ENCODE measurements at regions not wholly inside any gene's neighbourhood (a gene's known extent, or its start where the extent isn't known, plus 50 kb on each side); places are given as distances from the start of the nearest gene placed in this dataset.
"Not testable (repeated sequence)": the region's sequence is repeated elsewhere in the genome, so short reads cannot be mapped to it uniquely, and the experiment has no call there.

DNA sequence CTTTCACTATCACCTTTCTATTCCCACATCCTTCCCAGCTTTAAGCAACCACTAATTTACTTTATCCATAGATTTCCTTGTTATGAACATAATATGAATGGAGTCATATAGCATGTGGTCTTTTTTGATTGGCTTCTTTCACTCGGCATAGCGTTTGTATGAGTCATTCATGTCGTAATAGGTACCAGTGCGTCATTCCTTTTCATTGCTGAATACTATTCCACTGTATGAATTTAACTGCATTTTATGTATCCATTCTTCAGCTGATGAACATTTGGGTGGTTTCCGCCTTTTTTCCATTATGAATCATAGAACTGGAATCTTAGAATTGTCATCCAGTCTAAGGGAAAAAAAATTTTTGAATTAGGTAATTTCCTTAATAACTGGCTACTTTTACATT, 411.3 kb upstream of the AUTS2 start:
- DNase-seq = no peak

DNA sequence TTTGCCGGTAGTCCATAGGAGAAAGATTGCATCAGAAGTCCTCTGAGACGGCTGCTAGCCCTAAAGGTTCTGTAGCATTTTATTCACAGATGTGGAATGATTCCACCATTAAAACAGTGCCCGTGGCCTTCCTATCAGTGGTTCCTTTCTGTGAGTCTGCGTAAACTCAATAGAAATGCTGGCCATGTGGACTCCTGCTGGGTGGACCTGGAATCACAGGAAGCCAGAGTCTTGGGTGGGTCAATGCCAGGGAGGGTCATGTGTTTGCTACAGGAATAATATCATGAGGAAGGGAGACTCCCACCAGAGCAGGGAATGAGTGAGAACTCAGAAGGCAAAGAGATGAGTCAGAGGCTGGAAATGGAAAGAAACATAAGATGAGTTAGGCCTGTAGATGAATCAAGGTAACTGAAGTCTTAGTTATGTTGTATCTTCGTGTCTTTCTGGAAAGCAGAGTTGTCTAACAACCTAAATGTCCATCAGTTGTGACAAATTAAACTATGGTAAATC, 410.4 kb upstream of the AUTS2 start:
- no peak for DNase-seq

DNA sequence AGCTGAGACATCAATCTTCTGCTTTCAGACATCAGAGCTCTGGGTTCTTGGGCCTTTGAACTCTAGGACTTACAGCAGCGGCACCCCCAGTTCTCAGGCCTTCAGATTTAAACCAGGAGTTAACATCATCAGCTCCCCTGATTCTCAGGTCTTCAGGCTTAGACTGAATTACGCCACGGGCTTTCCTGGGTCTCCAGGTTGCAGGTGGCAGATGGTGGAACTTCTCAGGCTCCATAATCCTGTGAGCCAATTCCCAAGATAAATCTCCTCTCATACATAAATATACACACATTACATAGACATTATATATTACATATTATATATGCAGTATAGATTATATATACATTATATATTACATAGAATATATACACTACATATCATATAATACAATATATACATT, 408.9 kb upstream of the AUTS2 start:
- DNase-seq = no peak

DNA sequence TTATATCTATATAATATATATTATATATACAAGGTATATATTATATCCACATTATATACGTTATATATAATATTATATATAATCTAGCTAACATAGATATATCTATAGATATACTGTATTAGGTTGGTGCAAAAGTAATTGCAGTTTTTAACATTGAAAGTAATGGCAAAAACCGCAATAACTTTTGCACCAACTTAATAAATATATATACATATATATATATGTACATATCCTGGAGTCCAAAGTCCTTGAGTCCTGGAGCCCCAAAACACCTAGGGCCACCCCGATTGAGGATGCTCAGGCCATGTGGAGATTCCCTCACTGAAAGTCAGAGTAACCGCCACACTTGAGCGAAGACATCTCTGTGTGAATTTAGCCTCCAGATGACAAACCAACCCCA, 408.2 kb upstream of the AUTS2 start:
- no peak for DNase-seq

DNA sequence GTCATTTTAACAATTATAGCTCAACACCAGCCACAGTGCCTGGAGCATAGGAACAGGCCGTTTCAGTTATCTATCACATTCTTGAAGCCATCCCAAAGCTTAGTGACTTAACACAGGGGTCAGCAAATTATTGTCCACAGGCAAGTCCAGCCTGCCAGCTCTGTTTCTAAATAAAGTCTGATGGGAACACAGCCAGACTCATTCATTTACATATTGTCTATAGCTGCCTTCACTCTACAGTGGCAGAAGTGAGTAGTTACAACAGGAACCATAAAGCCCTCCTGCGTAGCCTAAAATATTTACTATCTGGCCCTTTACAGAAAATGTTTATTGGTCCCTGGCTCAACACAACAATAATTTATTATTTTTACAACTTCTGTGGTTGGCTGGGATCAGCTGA, 407.5 kb upstream of the AUTS2 start:
- no peak for DNase-seq

DNA sequence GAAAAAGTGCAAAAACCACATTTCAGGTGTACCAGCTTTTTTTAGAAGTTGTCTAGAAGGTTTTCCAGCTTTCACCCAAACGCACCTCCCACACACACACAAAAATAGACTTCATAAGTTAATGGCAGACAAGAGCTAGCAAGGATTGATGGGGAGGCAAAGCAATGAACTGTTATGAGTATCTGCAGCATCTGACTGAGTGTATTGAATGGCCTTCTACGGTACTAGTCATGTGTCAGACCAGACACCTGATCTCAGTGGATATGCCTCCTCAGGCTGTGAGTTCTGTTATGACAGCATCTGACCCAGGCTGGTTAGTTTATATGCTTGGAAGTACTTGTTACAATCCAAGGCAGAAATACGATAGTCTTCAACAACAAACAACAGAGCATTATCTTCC, 406.1 kb upstream of the AUTS2 start:
- no peak for DNase-seq

DNA sequence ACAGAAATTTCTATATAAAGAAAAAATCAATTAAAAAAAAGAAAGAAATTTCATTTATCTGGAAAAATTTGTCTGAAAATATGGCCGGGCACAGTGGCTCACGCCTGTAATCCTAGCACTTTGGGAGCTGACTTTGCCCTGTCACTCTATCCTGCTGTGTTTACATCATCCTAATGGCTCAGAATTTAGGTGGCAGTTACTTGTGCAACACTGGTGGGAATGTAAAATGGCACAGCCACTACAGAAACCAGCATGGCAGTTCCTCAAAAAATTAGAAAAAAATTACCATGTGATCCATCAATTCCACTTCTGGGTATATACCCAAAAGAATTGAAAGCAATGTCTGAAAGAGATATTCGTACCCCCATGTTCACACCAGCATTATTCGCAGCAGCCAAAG, 405.2 kb upstream of the AUTS2 start:
- no peak for DNase-seq

DNA sequence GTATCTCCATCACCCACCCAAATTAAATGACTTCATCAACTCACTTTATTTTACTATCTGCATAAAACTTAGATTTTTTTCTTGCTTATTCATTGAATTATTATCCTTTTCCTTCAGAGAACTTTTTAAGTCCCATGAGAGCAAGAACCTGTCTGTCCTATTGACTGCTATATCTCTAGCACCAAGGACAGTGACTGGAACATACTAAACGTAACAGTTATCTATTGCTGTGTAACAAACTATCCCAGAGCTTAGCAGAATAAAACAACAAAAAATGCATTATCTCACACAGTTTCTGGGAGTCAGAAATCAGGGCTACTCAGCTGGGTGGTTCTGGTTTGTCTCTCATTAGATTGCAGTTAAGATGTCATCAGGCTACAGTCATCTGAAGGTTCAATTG, 401.7 kb upstream of the AUTS2 start:
- DNase-seq = no peak

DNA sequence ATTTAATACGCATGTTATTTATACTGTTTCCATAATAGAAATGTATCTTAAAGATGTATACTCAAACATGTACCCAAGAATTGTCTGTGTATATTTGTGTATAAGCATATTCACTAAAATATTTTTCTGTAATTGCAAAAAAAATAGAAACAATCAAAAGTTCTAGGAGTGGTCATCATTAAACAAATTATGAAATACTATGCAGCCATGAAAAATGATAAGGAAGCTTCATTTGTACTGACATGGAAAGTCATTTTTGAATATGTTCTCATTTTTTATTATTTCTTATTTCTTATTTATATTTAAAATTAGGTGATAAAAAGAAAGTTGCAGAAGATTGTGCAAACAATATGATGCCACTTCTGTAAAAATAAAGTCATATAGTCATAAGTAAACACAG, 400.0 kb upstream of the AUTS2 start:
- no peak for DNase-seq

DNA sequence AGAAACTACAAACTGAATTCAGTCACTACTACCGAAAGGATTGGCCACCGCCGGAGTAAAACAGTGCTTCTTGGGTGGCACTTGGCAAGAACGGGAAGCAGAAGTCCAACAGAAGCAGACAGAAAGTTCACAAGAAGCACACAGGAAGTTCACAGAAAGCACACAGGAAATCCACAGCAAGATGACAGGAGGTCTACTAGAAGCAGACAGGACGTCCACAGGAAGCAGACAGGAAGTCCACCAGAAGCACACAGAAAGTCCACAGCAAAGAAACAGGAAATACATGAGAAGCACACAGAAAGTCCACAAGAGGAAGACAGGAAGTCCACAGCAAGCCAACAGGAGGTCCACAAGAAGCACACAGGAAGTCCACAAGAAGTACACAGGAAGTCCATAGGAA, 399.2 kb upstream of the AUTS2 start:
- DNase-seq = no peak

DNA sequence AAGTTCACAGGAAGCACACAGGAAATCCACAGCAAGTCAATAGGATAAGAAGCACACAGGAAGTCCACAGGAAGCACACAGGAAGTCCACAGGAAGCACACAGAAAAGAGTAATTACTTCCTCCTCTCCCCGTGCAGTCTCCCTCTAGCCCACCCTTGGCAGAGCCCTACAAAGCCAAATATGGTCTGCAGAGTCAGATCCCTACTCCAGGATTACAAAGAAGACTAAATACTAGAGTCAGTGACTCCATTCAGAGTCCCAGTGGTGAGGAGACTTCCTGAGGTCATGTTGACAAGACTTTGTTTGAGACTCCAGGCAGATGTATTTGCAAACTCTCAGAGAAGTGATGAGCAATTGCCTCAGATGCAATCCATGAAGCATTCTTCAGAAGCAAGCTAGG, 398.6 kb upstream of the AUTS2 start:
- DNase-seq = no peak

DNA sequence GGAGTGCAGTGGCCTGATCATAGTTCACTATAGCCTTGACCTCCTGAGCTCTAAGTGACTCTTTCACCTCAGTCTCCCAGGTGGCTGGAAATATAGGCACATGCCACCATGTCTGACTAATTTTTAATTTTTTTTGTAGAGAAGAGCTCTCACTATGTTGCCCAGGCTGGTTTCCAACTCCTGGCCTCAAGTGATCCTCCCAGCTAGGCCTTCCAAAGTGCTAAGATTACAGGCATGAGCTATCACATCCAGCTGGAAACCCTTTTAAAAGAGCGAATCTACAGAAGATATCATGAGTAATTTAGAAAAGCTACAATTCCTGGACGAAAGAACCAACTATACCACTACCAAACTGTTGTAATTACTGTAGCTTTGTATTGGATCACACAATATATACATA, 394.4 kb upstream of the AUTS2 start:
- no peak for DNase-seq

DNA sequence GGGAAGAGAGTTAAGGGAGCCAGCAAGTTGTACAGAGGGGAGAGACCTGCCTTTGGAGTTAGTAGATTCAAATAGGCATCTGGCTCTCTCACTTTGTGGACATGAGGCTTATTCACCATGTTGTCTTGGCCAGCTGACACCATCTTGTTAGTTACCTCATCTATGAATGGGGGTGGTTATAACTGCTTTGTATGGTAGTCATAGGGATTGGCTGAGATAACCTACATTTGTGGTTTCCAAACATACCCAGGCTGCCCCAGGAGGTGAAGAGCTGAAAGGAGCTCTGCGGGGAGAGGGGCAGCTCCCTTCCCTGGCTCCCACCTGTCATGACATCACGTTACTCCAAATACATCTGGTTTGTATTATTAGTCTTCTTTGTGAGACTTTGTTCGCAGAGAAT, 393.3 kb upstream of the AUTS2 start:
- DNase-seq = no peak

DNA sequence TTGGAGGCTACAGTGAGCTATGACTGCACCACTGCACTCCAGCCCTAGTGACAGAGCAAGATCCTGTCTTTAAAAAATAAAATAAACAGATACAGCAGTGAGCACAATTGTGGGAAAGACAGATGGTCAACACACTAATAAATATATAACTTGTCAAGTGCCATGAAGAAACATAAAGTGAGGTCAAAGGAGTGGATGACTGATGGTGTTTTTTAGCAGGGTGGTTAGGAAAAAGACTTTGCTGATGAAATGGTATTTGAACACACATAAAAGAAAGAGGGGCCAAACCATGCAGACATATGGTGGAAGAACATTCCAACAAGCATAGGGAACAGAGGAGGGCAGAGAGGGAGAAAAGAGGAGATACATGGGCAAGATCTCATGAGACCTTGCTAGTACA, 392.7 kb upstream of the AUTS2 start:
- no peak for DNase-seq

DNA sequence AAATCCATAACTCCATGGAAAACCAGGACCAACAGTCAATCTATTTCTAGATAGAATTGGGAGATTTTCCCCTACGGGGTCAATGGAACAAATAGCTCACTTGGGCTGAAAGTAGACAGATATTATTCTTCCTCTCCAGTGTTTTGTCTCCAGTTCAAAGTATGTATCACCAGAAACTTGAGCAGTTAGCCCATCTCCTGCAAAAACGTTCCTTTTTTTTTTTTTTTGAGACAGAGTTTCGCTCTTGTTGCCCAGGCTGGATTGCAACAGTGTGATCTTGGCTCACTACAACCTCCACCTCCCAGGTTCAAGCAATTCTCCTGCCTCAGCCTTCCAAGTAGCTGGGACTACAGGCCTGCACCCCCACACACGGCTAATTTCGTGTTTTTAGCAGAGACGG, 390.0 kb upstream of the AUTS2 start:
- no peak for DNase-seq

DNA sequence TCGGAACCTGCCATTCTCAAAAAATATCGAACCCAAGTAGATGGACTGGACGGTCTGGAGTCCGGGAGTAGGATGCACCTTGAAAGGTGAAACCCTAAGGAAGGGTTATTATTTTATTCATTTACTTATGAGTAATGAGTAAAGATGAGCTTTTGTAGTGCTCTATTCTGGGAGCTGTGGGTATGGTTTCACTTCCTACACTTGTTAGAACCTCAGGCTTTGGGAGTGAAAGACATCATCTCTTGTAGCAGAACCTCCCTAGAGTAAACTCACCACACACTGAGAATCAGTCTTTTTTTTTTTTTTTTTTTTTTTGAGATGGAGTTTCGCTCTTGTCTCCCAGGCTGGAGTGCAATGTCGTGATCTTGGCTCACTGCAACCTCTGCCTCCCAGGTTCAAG, 389.4 kb upstream of the AUTS2 start:
- DNase-seq = no peak

DNA sequence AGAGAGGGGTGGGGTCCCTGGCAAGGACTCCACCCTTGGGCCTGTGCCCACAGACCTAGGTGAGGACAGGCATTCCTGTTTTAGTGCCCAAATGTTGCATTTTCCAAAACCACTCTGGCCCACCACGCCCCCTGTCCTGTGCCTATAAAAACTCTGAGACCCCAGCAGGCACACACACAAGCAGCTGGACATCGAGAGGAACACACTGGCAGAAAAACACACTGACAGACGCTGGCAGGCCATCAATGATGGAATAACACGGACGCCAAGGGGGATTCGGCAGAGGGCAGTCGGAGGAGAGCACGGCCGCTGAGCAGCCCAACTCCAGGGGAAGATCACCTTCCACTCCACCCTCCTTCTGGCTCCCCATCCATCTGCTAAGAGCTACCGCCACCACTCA, 386.9 kb upstream of the AUTS2 start:
- no peak for DNase-seq

DNA sequence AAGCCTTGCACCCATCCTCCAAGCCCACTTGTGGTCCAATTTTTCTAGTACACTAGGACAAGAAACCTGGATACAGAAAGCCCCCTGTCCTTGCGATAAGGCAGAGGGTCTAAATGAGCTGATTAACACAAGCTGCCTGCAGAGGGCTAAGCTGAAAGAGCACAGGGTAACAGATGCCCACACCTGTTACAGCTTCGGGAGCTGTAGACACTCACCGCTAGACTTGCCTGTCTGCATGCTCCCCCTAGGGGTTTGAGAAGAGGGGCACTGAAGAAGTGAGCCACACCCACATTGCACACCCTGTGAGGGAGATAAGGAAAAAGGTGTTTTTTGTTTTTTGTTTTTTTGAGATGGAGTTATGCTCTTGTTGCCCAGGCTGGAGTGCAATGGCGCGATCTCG, 386.5 kb upstream of the AUTS2 start:
- no peak for DNase-seq

DNA sequence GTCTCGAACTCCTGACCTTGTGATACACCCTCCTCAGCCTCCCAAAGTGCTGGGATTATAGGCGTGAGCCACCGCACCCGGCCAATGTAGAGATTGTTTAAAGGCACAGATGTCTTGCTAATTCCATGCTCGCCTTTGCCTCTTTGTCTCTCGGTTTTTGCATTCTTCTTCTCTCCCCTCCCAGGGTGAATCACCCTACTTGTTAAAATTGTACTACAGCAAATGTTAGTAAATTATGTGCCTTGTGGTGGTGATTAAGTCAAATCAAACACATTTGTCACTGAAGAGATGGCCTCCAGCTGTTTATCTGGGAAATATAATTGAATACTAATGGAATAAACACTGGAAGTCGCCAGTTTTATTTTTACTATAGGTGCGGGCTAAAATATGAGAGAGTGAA, 384.4 kb upstream of the AUTS2 start:
- no peak for DNase-seq

DNA sequence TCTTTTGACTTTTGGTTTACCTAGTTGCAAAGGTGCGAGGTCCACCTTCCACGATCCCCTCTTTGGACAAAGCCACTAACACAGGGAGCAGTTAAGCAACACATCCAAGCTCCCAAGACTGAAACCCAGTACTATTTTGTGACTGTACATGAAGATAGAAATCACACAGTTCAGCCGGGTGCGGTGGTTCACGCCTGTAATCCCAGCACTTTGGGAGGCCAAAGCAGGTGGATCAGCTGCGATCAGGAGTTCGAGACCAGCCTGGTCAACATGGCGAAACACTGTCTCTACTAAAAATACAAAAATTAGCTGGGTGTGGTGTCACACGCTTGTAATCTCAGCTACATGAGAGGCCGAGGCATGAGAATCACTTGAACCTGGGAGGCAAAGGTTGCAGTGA, 382.8 kb upstream of the AUTS2 start:
- not testable (repeated sequence) for DNase-seq

DNA sequence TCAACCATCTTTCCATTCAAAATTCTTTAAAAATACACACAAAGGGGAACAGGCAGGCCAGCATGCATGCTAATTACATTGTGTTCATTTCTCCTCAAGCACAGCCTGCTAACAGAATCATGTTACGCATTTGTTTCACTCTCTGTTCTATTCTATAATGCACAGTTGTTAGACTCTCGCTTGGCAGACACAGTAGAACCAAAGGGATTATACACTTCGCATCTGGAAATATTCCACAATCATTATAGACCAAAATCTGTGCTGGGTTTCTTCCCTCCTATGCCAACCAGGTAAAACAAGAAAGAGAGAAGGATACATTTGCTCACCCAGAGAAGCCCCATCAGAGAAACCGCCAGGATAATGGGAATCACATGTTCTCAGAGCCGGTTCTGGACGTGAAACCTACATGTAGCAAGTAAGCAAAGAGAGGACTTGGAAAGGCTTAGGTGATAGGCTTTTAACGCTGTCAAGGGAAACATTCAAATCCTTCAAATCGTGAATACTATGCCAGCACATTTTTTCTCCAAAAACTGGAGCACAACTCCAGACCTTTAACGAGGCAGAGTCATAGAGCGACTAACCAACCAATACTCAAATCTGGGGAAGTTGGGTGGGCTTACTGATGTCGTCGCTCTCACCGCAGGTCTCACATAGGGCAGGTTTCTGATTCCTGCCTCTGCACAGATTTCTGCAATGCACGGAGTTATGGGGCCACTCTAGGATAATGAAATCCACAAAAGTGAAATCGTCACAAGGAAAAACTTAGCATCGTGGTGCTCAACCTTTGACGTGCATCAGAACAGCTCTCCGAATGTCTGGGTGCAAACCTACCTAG, 380.5 kb upstream of the AUTS2 start:
- DNase-seq = no peak

DNA sequence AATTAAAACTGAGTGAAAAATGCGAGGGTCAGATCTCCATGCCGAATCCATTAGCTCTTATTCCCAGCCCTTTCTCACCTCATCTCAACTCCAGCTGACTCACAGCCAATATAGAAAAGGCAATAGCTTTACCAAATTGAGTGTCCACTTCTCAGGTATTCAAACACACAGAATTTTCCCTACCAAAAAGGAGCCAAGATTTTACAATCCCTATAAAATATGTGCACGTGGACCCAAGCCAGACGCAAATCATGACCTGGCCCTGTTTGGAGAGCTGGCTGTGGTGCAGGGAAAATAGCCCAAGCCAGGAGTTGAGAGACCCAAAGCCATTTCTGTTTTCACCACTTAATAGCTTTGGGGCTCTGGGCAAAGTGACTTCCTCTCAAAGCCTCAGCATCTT, 379.7 kb upstream of the AUTS2 start:
- no peak for DNase-seq

DNA sequence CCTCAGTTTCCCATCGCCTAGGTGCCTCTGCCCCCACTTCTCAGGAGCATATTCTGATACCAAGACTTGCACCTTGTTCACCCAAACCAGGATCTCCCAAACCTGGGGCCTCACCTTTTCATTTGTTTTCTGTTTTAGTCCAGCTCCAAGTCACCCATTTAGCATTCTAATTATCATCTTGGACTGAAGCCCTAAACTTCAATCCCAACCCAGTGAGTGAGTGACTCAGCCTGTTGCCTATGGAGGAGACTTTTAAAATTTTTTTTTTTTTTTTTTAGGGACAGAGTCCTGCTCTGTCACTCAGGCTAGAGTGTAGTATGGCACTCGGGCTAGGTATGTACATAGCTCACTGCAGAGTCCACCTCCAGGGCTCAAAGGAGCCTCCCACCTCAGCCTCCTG, 378.9 kb upstream of the AUTS2 start:
- DNase-seq = no peak

DNA sequence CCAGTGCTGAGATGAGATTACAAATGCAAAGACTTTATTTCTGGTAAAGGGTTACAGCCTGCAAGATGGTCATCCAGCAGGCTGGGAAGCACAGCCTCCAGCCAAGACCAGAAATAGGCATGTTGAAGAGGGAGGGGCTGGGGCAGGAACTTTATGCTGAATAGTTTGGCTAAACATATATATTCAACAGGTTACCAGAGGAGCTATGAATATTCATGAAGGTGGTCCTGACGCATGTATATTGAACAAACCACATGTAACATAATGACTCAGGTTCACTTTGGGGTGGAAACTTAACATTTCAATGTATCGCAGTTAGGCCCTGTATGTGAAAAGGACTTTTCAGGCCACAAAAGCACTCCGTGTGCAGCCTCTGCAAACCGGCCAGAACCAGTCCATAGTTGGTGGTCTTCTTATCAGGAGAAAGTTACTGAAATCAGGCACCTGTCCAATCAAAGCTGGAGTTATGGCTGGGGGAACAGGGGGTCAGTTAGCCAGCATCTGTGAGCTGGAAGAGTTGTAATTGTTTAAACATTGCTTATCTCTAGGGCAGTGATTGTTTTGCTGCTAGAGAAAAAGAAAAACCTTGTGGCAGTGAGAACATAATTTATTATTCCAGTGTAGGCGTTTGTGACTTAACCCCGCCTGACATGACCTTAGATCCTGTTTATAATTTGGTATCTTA, 372.9 kb upstream of the AUTS2 start:
- DNase-seq = no peak

Data from NCI-H510A treated with DMSO at 0.1 percent for 48 hours (cell line).